Stimulated activated CD8-positive, alpha-beta memory T cell treated with anti-CD3 and anti-CD28 coated beads, Interleukin-12 subunit alpha, Interleukin-12 subunit beta, amount 100 ng/mL, for 1 hour (primary cell): ENCODE measurements at regions not wholly inside any gene's neighbourhood (a gene's known extent, or its start where the extent isn't known, plus 50 kb on each side); places are given as distances from the start of the nearest gene placed in this dataset.
"Not testable (repeated sequence)": the region's sequence is repeated elsewhere in the genome, so short reads cannot be mapped to it uniquely, and the experiment has no call there.

ENCODE experiments used
- DNase-seq: peaks from one replicate; pipeline ENCODE4 v3.0.0-alpha.2; 2020; ENCODE audit warnings: low read depth

DNA sequence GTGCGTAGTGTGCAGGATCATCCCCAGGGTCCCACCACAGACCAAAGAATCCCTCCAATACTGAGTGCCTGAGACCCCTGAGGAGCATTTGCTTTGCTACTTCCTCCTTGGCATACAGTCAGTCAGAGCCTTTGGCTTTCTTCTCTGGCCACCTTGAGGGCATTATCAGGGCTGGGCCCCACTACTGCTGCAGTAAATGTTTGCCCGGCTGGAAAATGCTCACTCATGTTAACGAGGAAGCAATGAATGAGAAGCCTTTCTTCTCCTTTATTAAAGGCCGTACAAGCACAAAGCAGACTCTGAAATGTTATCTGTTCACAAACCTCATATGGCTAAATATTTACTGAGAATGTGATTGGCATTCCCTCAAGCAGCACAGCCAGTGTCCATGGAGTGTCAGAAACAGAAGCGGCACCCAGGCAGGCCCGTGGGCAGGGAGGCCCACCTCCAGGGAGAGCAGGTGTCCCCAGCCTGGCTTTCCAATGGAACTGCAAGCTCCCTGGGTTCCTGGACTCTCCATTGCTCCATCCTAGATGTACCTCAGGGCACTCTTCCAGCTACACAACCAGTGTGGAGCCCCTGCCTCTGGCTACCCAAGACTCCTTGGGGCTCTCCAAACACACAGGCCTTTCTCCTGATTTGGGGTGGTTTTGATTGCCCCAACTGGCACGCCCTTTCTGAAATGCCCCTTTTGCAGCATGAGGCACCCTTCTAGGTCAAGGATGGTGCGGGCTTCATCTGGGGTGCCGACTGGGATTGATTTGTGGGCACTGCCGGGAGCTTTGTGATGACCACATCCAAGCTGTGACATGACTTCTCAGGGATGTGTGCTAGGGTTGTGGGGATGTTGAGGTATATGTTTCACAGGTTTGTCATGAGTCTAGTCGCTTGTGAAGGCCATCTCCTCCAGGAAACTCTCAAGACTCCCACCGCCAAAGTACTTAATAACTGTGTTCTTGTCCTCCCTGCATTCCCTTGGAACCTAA, 195.6 kb downstream of the FAM43A start:
- no peak for DNase-seq

DNA sequence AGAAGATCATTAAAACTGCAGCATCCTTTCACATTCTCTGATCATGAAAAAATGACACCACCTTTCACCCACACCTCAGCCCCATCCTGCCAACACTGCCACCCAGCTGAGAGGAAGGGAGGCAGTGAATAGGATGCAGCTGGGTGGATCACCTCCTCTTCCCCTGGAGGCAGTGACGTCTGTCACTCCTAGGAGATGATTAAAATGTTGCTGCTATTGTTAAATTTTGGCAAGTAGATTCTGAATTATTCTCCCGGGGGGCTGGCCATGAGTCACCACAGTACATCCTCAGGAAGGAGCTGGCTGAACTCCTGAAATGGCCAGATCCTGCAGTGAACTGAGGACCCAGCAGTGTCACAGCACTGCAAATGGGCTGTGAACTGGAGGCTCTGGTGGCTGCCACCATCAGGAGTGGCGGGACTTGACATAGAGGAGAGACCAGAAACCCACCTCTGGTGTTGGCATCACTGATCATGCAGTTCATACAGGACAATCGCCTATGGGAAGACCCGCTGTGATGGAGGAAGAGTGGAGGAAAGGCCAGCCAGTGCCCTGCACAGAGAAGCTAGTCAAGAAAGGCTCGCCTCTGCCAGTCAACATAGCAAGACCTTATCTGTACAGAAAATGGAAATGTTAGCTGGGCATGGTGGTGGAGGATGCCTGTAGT, 199.1 kb downstream of the FAM43A start:
- no peak for DNase-seq

DNA sequence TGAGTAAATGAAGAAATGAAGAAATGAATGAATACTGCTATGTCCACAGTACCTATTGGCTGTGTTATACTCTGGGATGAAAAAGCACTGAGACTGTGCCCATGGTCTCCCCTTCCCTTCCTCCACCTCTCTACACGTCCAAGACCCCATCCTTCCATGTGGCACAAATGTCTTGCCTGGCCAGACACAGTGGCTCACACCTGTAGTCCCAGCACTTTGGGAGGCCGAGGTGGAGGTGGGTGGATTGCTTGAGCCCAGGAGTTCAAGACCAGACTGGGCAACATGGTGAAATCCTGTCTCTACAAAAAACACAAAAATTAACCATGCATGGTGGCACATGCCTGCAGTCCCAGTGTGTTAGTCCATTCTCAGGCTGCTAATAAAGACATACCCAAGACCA, 200.1 kb downstream of the FAM43A start:
- DNase-seq, result no peak

- DNase-seq, result no peak
Measured at GRCh38 chr3:194886836-194887235, 201.2 kb downstream of the FAM43A start.

GRCh38 chr3:194888062-194888461, 202.4 kb downstream of the FAM43A start:
- not testable (repeated sequence) for DNase-seq

DNA sequence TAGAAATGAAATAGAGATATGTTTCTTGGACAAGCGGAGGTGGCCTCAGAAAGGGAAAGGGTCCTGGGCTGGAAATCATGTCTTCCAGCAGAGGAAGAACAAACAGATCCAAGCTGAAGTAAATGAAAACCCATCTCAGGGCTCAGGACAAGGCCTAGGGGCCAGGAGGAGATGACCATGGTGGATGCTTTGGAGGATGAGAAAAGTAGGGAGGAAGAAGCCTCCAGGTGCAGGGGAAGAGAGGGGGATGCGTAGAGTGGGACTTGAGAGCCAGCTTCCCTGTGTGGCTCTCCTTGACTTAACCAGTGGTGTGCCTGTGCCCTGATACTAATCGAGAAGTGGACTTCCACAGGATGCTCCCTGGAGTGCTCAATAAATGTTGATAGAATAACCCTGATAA, 203.2 kb downstream of the FAM43A start:
- DNase-seq, result no peak

- DNase-seq, result no peak
Measured at GRCh38 chr3:194890091-194890490, 204.4 kb downstream of the FAM43A start.

- DNase-seq, result no peak
Measured at GRCh38 chr3:194893121-194893987, 207.7 kb downstream of the FAM43A start.

DNA sequence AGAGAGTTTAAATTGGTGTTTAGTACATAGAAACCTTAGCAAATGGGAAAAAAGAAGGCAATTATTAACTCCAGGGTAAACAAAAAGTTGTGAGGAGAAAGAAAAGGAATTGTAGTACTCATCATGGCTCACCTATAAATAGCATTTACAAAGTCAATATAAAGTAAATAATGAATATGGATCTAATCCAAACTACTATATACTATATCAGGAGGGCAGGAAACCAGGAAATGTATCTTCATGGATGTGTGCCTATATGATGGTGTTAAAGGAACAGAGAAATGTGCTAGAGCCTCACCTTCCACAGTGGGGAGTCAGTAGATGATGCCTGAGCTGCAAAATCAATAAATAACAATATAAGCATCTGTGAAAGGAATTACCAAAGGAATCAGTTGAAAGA, 208.9 kb downstream of the FAM43A start:
- no peak for DNase-seq

- DNase-seq, result no peak
Measured at GRCh38 chr3:194900854-194901522, 215.3 kb downstream of the FAM43A start.

DNA sequence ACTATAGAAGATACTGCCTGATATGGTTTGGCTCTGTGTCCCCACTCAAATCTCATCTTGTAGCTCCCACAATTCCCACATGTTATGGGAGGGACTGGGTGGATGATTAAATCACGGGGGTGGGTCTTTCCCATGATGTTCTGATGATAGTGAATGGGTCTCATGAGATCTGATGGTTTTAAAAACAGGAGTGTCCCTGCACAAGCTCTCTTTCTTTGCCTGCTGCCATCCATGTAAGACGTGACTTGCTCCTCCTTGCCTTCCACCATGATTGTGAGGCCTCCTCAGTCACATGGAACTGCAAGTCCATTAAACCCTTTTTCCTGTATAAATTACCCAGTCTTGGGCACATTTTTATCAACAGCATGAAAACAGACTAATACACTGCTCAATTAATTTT, 217.8 kb downstream of the FAM43A start:
- not testable (repeated sequence) for DNase-seq

DNA sequence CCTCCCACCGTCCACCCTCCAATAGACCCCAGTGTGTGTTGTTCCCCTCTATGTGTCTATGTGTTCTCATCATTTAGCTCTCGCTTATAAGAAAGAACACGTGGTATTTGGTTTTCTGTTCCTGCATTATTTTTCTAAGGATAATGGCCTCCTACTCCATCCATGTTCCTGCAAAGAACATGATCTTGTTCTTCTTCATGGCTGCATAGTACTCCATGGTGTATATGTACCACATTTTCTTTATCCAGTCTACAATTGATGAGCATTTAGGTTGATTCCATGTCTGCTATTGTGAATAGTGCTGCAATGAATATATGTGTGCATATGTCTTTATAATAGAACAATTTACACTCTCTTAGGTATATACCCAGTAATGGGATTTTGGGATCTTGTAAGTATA, 219.3 kb downstream of the FAM43A start:
- not testable (repeated sequence) for DNase-seq

DNA sequence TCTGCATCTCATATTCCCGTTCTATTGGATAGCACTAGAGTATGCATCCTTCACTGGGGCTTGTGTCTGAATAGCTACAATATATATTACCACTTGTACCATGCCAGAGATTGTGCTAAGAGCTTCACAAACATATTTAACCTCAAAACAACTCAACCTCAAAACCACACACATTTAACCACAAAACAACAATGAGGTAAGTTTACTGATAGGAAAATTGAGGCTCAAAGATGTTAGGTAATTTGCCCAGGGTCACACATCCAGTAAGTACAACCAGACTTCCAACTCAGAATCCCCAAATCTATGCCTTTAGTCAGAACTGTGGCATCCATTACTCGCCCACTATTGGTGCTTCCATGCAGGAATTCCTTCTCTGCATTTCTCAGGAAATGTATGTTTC, 220.0 kb downstream of the FAM43A start:
- DNase-seq, result no peak

GRCh38 chr3:194906229-194906629, 220.5 kb downstream of the FAM43A start:
- no peak for DNase-seq

- DNase-seq, result no peak
Measured at GRCh38 chr3:194906970-194907629, 221.4 kb downstream of the FAM43A start.

DNA sequence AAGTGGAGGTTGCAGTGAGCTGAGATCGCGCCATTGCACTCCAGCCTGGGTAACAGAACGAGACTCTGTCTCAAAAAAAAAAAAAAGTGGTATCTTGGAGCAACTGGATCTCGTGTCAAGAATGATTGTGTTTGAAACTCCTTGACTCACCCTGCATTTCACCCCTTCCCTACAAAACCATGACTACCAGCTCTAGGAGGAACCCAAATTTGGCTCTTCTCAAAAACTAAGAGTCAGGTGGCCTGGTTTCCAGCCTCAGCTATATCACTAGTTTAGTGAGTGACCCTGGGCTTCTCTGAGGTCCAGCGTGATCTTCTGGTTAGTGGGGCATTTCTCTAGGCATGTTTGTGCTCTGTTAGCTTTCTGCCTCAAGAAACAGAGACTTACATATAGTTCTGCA, 222.1 kb downstream of the FAM43A start:
- no peak for DNase-seq

GRCh38 chr3:194908496-194908895, 222.8 kb downstream of the FAM43A start:
- DNase-seq, result no peak

GRCh38 chr3:194908972-194909371, 223.3 kb downstream of the FAM43A start:
- DNase-seq, result no peak

- no peak for DNase-seq
Measured at GRCh38 chr3:194910414-194910984, 224.8 kb downstream of the FAM43A start.

GRCh38 chr3:194913316-194913715, 227.6 kb downstream of the FAM43A start:
- no peak for DNase-seq

- DNase-seq, result not testable (repeated sequence)
Measured at GRCh38 chr3:194924889-194925288, 239.2 kb downstream of the FAM43A start.
